ENCODE measurements at regions not wholly inside any gene's neighbourhood (a gene's known extent, or its start where the extent isn't known, plus 50 kb on each side); places are given as distances from the start of the nearest gene placed in this dataset.

- no peaks in the 10 kb centered on the region for H3K9me2 ChIP-seq (replicated peaks; ENCODE audit: low read length)
Measured at GRCh38 chr1:56390232-56390867, 189.0 kb downstream of the PLPP3 start.

GRCh38 chr1:56389813-56390212 lies 189.6 kb downstream of the PLPP3 start:
- intact Hi-C loops (cut with micrococcal nuclease): no loop called here
- POLR2A ChIA-PET (ENCODE audit: unreplicated experiment): no interaction called here

More at GRCh38 chr1:56390232-56390867, 189.0 kb downstream of the PLPP3 start:
- DNase-seq: peak; percentile 76
- no peak for TF ChIP-seq EZH2 (IDR thresholded peaks at IDR 0.05; ENCODE audit: low read length, unreplicated experiment)
- TF ChIP-seq EZH2phosphoT487 (IDR thresholded peaks at IDR 0.05; ENCODE audit: borderline replicate concordance, low read length): no peak
- TF ChIP-seq, protein P1, sequence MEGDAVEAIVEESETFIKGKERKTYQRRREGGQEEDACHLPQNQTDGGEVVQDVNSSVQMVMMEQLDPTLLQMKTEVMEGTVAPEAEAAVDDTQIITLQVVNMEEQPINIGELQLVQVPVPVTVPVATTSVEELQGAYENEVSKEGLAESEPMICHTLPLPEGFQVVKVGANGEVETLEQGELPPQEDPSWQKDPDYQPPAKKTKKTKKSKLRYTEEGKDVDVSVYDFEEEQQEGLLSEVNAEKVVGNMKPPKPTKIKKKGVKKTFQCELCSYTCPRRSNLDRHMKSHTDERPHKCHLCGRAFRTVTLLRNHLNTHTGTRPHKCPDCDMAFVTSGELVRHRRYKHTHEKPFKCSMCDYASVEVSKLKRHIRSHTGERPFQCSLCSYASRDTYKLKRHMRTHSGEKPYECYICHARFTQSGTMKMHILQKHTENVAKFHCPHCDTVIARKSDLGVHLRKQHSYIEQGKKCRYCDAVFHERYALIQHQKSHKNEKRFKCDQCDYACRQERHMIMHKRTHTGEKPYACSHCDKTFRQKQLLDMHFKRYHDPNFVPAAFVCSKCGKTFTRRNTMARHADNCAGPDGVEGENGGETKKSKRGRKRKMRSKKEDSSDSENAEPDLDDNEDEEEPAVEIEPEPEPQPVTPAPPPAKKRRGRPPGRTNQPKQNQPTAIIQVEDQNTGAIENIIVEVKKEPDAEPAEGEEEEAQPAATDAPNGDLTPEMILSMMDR (conservative IDR thresholded peaks at IDR 0.05; ENCODE audit: low read depth, low read length): no peak
- peak overlapping the region; percentile 18; the same call in 1 of the 2 replicates for H3K9ac ChIP-seq (ENCODE audit: low read length)
- peak; percentile 7 for ATAC-seq
- no peaks in the 10 kb centered on the region for H4K20me1 ChIP-seq (ENCODE audit: low read length)
- peaks cover 59% of the 10 kb centered on the region for H3K4me1 ChIP-seq (ENCODE audit: insufficient read depth, low read length)
- BruUV-seq (replicated peaks): no TSS peak
- peak overlapping the region; percentile 80 for H3K27ac ChIP-seq (ENCODE audit: low read length)
- no peaks in the 10 kb centered on the region for H3K36me3 ChIP-seq (ENCODE audit: low read depth, low read length)
- no peaks in the 10 kb centered on the region for H3K79me2 ChIP-seq (ENCODE audit: low read length)
- CTCF ChIA-PET: no interaction called here
- no peaks in the 10 kb centered on the region for H3K9me3 ChIP-seq (ENCODE audit: low read length)
- H3K4me3 ChIP-seq (ENCODE audit: low read length): peak overlapping the region; percentile 33; the same call in 1 of the 2 replicates
- POLR2A ChIA-PET (ENCODE audit: unreplicated experiment): no interaction called here
- peaks cover 4% of the 10 kb centered on the region for H3F3A ChIP-seq (ENCODE audit: low read length, unreplicated experiment)
- no peaks in the 10 kb centered on the region for H3K27me3 ChIP-seq (ENCODE audit: low read length)
- intact Hi-C loops (cut with micrococcal nuclease): no loop called here
- peak overlapping the region; percentile 67 for H3K4me2 ChIP-seq (ENCODE audit: low read length)
- H2AFZ ChIP-seq (ENCODE audit: low read length): peak overlapping the region; percentile 75

More at GRCh38 chr1:56389813-56390212, 189.6 kb downstream of the PLPP3 start:
- BruUV-seq (replicated peaks): no TSS peak
- H3F3A ChIP-seq (ENCODE audit: low read length, unreplicated experiment): peaks cover 4% of the 10 kb centered on the region
- CTCF ChIA-PET: no interaction called here
- H3K27ac ChIP-seq (ENCODE audit: low read length): peak overlapping the region; percentile 80
- no peaks in the 10 kb centered on the region for H4K20me1 ChIP-seq (ENCODE audit: low read length)
- peak; percentile 96 for DNase-seq
- H3K4me2 ChIP-seq (ENCODE audit: low read length): peak overlapping the region; percentile 67
- H3K9me3 ChIP-seq (ENCODE audit: low read length): no peaks in the 10 kb centered on the region
- 0 out of 2 replicates have a peak overlapping the region, but pooled peaks have one; percentile 18 for H3K9ac ChIP-seq (ENCODE audit: low read length)
- peak; percentile 65 for ATAC-seq
- peak overlapping the region; percentile 33; the same call in 1 of the 2 replicates for H3K4me3 ChIP-seq (ENCODE audit: low read length)
- H3K4me1 ChIP-seq (ENCODE audit: insufficient read depth, low read length): peaks cover 61% of the 10 kb centered on the region
- H3K9me2 ChIP-seq (replicated peaks; ENCODE audit: low read length): no peaks in the 10 kb centered on the region
- peak overlapping the region; percentile 75 for H2AFZ ChIP-seq (ENCODE audit: low read length)
- H3K27me3 ChIP-seq (ENCODE audit: low read length): no peaks in the 10 kb centered on the region
- no peaks in the 10 kb centered on the region for H3K79me2 ChIP-seq (ENCODE audit: low read length)
- no peaks in the 10 kb centered on the region for H3K36me3 ChIP-seq (ENCODE audit: low read depth, low read length)
- TF ChIP-seq EZH2phosphoT487 (IDR thresholded peaks at IDR 0.05; ENCODE audit: borderline replicate concordance, low read length) (no peak), EZH2 (IDR thresholded peaks at IDR 0.05; ENCODE audit: low read length, unreplicated experiment) (no peak)
- TF ChIP-seq, protein P1 (conservative IDR thresholded peaks at IDR 0.05; ENCODE audit: low read depth, low read length): no peak
